GM23248 (cell line): ENCODE measurements at regions not wholly inside any gene's neighbourhood (a gene's known extent, or its start where the extent isn't known, plus 50 kb on each side); places are given as distances from the start of the nearest gene placed in this dataset.

Experiments used
- DNase-seq: peaks from one replicate; pipeline ENCODE4 v3.0.0-alpha.2; 2015
- H2AFZ ChIP-seq: fragments of 200-600 bp; sonication (generic); 2 replicates; pipeline ENCODE4 v1.6.1; 2016; ENCODE audit warnings: antibody characterized with exemption
- H3F3A ChIP-seq: fragments of 200-600 bp; sonication (generic); 2 replicates; pipeline ENCODE4 v1.6.1; 2016; ENCODE audit warnings: mild to moderate bottlenecking, antibody characterized with exemption, mixed run types; ENCODE audit not compliant: insufficient read depth
- H3K27ac ChIP-seq: fragments of 200-600 bp; sonication (generic); 2 replicates; pipeline ENCODE4 v1.5.1; 2016; ENCODE audit warnings: mild to moderate bottlenecking
- H3K27me3 ChIP-seq: fragments of 200-600 bp; sonication (generic); replicated peaks from 2 replicates; pipeline ENCODE4 v1.6.1; 2016; ENCODE audit warnings: mild to moderate bottlenecking; ENCODE audit not compliant: insufficient read depth
- H3K36me3 ChIP-seq: fragments of 200-600 bp; sonication (generic); 2 replicates; pipeline ENCODE4 v1.6.1; 2016; ENCODE audit warnings: low read depth, mild to moderate bottlenecking
- H3K4me1 ChIP-seq: fragments of 200-600 bp; sonication (generic); 2 replicates; pipeline ENCODE4 v1.6.1; 2016; ENCODE audit warnings: mild to moderate bottlenecking; ENCODE audit not compliant: insufficient read depth
- H3K4me2 ChIP-seq: fragments of 200-600 bp; sonication (generic); one replicate; pipeline ENCODE4 v1.6.1; 2016; ENCODE audit warnings: mild to moderate bottlenecking; ENCODE audit not compliant: unreplicated experiment
- H3K4me3 ChIP-seq: fragments of 200-600 bp; sonication (generic); 2 replicates; pipeline ENCODE4 v1.5.1; 2016; ENCODE audit warnings: mild to moderate bottlenecking
- H3K79me2 ChIP-seq: fragments of 200-600 bp; sonication (generic); 2 replicates; pipeline ENCODE4 v1.6.1; 2016; ENCODE audit warnings: mild to moderate bottlenecking; ENCODE audit not compliant: insufficient read depth
- H3K9ac ChIP-seq: fragments of 200-600 bp; sonication (generic); 2 replicates; pipeline ENCODE4 v1.6.1; 2016; ENCODE audit warnings: mild to moderate bottlenecking
- H3K9me2 ChIP-seq: fragments of 200-600 bp; sonication (generic); 2 replicates; pipeline ENCODE4 v1.6.1; 2016; ENCODE audit warnings: mixed run types, mild to moderate bottlenecking, moderate library complexity; ENCODE audit not compliant: insufficient read depth
- H3K9me3 ChIP-seq: fragments of 200-600 bp; sonication (generic); one replicate; pipeline ENCODE4 v1.6.1; 2017; ENCODE audit warnings: low read depth
- H4K20me1 ChIP-seq: fragments of 200-600 bp; sonication (generic); 2 replicates; pipeline ENCODE4 v1.6.0; 2016; ENCODE audit not compliant: insufficient read depth
- EZH2 ChIP-seq: fragments of 200-600 bp; sonication (generic); IDR thresholded peaks from 2 replicates; pipeline ENCODE4 v1.6.1; 2018; ENCODE audit warnings: antibody characterized with exemption, mild to moderate bottlenecking; ENCODE audit not compliant: insufficient read depth, poor library complexity, severe bottlenecking
- EZH2phosphoT487 ChIP-seq: fragments of 200-600 bp; sonication (generic); IDR thresholded peaks from 2 replicates; pipeline ENCODE4 v1.6.1; 2018; ENCODE audit warnings: antibody characterized with exemption, moderate library complexity, mild to moderate bottlenecking, low read depth; ENCODE audit not compliant: insufficient read depth
- WGBS, 2 experiments: methylation state at CpG; one replicate each; pipeline ENCODE4 v1.1.6; 2015 to 2017; ENCODE audit warnings: low lambda C conversion rate in 2 of 2, low coverage in 1 of 2; ENCODE audit errors: missing lambda C conversion rate in 2 of 2; 5-methylcytosine and 5-hydroxymethylcytosine counted together
- in situ Hi-C: fragments of 300-500 bp; cut with MboI; formaldehyde crosslinking; loops from 2 replicates; pipeline ENCODE4 v1.15.0; 2020

DNA sequence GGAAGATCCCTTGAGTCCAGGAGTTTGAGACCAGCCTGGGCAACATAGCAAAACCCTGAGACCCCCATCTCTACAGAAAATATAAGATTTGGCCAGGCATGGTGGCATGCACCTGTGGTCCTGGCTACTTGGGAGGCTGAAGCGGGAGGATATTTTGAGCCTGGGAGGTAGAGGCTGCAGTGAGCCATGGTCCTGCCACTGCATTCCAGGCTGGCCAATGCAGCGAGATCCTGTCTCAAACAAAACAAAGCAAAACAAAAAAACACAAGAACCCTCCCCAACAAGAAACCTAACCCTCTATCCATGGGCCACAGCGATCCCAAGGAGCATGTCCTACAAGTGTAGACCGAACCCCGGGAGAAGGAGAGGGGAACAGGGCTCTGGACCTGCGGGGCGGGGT lies 133.3 kb downstream of the MGAT5B start:
- H3K27ac ChIP-seq: no peak overlapping the region
- peaks cover 21% of the 10 kb centered on the region for H3K27me3 ChIP-seq
- no peak overlapping the region for H3K4me3 ChIP-seq
- TF ChIP-seq EZH2: no peak
- TF ChIP-seq EZH2phosphoT487: no peak
- H4K20me1 ChIP-seq: no peaks in the 10 kb centered on the region
- in situ Hi-C loops: no loop called here
- H3K9me3 ChIP-seq: no peaks in the 10 kb centered on the region
- no peaks in the 10 kb centered on the region for H3K36me3 ChIP-seq
- DNase-seq: no peak
- no peaks in the 10 kb centered on the region for H3F3A ChIP-seq
- H3K79me2 ChIP-seq: no peaks in the 10 kb centered on the region
- no peaks in the 10 kb centered on the region for H3K4me1 ChIP-seq
- H3K4me2 ChIP-seq: no peak overlapping the region
- no peak overlapping the region for H2AFZ ChIP-seq
- no peak overlapping the region for H3K9ac ChIP-seq
- H3K9me2 ChIP-seq: no peaks in the 10 kb centered on the region
- 92 to 94% methylated on average over 7 of the region's 7 CpGs for WGBS, 2 experiments

- DNase-seq: peak; percentile 57
- H3K9me2 ChIP-seq: no peaks in the 10 kb centered on the region
- H3K4me3 ChIP-seq: no peak overlapping the region
- H2AFZ ChIP-seq: no peak overlapping the region
- H3K9me3 ChIP-seq: no peaks in the 10 kb centered on the region
- peaks cover 13% of the 10 kb centered on the region for H3K27me3 ChIP-seq
- H3K36me3 ChIP-seq: no peaks in the 10 kb centered on the region
- no peak overlapping the region for H3K9ac ChIP-seq
- no peak overlapping the region for H3K27ac ChIP-seq
- no peaks in the 10 kb centered on the region for H3K4me1 ChIP-seq
- TF ChIP-seq EZH2phosphoT487: no peak
- no peak for TF ChIP-seq EZH2
- no peak overlapping the region for H3K4me2 ChIP-seq
- H3F3A ChIP-seq: no peaks in the 10 kb centered on the region
- in situ Hi-C loops: no loop called here
- no peaks in the 10 kb centered on the region for H4K20me1 ChIP-seq
- 44 to 50% methylated on average over 22 to 23 of the region's 23 CpGs for WGBS, 2 experiments
- no peaks in the 10 kb centered on the region for H3K79me2 ChIP-seq
These were observed 134.2 kb downstream of the MGAT5B start for GRCh38 chr17:77002103-77003045.

DNA sequence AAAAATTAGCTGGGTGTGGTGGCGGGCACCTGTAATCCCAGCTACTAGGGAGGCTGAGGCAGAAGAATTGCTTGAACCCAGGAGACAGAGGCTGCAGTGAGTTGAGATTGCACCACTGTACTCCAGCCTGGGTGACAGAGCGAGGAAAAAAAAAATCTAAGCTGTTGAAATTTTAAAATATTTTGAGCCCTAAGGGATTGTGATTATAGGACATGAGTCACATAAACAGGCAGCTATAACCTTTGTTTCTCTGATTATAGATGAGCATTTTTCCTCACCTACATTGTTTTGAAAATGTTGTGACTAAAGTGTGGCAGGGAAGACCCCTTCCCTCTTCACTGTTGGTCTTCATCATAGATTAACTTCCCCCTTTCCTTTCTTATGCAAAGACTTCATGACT lies 135.5 kb downstream of the MGAT5B start:
- H3K9me2 ChIP-seq: no peaks in the 10 kb centered on the region
- H3K9ac ChIP-seq: no peak overlapping the region
- TF ChIP-seq EZH2phosphoT487: no peak
- TF ChIP-seq EZH2: no peak
- H3K4me1 ChIP-seq: no peaks in the 10 kb centered on the region
- no peaks in the 10 kb centered on the region for H4K20me1 ChIP-seq
- no peaks in the 10 kb centered on the region for H3K9me3 ChIP-seq
- no peak overlapping the region for H3K27ac ChIP-seq
- no peak overlapping the region for H3K4me2 ChIP-seq
- no peak overlapping the region for H2AFZ ChIP-seq
- H3K79me2 ChIP-seq: no peaks in the 10 kb centered on the region
- peaks cover 7% of the 10 kb centered on the region; the same call in 1 of the 2 replicates for H3K27me3 ChIP-seq
- no peak for DNase-seq
- 71 to 89% methylated on average over 2 of the region's 2 CpGs for WGBS, 2 experiments
- H3K36me3 ChIP-seq: no peaks in the 10 kb centered on the region
- H3F3A ChIP-seq: no peaks in the 10 kb centered on the region
- in situ Hi-C loops: no loop called here
- H3K4me3 ChIP-seq: no peak overlapping the region

DNA sequence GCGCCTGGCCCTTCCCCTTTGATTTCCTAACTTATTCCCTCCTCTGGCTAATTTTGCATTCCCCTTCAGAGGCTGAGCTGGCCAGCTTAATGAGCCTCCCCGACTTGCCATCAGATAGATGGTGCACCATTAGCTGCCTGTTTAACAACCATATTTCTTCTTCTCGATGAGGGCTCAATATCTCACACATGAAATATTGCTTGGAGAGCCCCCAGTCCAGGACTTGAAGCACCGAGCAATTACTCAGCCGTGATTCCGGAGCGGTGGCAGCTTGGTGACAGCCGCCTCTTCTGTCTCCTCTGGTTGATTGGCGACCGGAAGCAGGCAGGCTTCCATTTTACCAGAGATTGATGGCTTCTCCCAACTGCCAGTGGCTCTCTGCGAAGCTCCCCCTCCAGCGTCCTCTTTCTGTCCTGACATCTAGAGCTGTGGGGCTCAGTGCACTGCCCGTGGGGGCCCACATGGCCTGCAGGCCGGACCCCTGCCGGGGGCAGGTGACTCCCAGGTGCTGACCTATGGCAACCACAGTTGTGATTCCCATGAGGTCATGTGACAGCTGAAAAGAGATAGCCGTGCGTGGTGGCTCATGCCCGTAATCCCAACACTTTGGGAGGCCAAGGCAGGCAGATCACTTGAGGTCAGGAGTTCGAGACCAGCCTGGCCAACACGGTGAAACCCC lies 133.7 kb upstream of the SEC14L1 start:
- 54 to 60% methylated on average over 20 of the region's 20 CpGs for WGBS, 2 experiments
- Histone ChIP-seq H3K79me2 (no peaks in the 10 kb centered on the region), H3K9ac (no peak overlapping the region), H3K4me1 (no peaks in the 10 kb centered on the region), H3K9me2 (no peaks in the 10 kb centered on the region), H3F3A (no peaks in the 10 kb centered on the region), H3K9me3 (no peaks in the 10 kb centered on the region), H3K4me3 (no peak overlapping the region), H3K27me3 (peaks cover 16% of the 10 kb centered on the region; the same call in 1 of the 2 replicates), H4K20me1 (no peaks in the 10 kb centered on the region), H2AFZ (no peak overlapping the region), H3K36me3 (no peaks in the 10 kb centered on the region), H3K27ac (no peak overlapping the region), H3K4me2 (no peak overlapping the region)
- no peak for TF ChIP-seq EZH2phosphoT487
- no peak for TF ChIP-seq EZH2
- DNase-seq: no peak
- in situ Hi-C loops: no loop called here
